B cell (primary cell): ENCODE measurements at regions not wholly inside any gene's neighbourhood (a gene's known extent, or its start where the extent isn't known, plus 50 kb on each side); places are given as distances from the start of the nearest gene placed in this dataset.

Source experiments
- ATAC-seq: fragments of 200-7000 bp; cut with Tn5 transposase; one replicate; pipeline ENCODE4 v1.10.0; 2021; ENCODE audit warnings: low read depth, mild to moderate bottlenecking, moderate number of reproducible peaks, moderate library complexity
- CTCF ChIA-PET: fragments of 350-600 bp; sonication (Branson Sonifier 250); formaldehyde crosslinking; loops from one replicate; lab custom pipeline; 2021; ENCODE audit warnings: antibody characterized with exemption, inconsistent platforms; lab: Charles Lee
- POLR2A ChIA-PET: fragments of 350-600 bp; sonication (Branson Sonifier 250); formaldehyde crosslinking; loops from one replicate; lab custom pipeline; 2021; ENCODE audit warnings: antibody characterized with exemption; lab: Charles Lee
- DNase-seq: peaks from one replicate; pipeline ENCODE4 v3.0.0; 2013
- H2AFZ ChIP-seq: 2 replicates; pipeline ENCODE4 v1.6.1; 2012; ENCODE audit warnings: mild to moderate bottlenecking, low read depth, low read length; ENCODE audit not compliant: insufficient read depth, poor library complexity, severe bottlenecking
- H3K27ac ChIP-seq, 2 donors: 1 replicate in 1 of 2; 2 replicates in 1 of 2; pipeline ENCODE4 v1.5.1; 2012 to 2013; ENCODE audit warnings: low read length in 2 of 2, mild to moderate bottlenecking in 2 of 2, moderate library complexity in 1 of 2
- H3K27me3 ChIP-seq, 4 experiments: fragments of 200-600 bp in 1 of 4; sonication (generic) in 1 of 4; replicated peaks in 1 of 4; 1 replicate in 2 of 4; 2 replicates in 2 of 4; pipeline versions ENCODE4 v1.6.1 to v1.7.0; 2013 to 2016; ENCODE audit warnings: low read length in 3 of 4, mild to moderate bottlenecking in 2 of 4, mixed read lengths in 1 of 4, moderate library complexity in 1 of 4; ENCODE audit not compliant: insufficient read depth in 4 of 4, control insufficient read depth in 3 of 4; ENCODE audit errors: control extremely low read depth in 1 of 4
- H3K36me3 ChIP-seq, 2 experiments: replicated peaks in 1 of 2; 1 replicate in 1 of 2; 2 replicates in 1 of 2; pipeline versions ENCODE4 v1.6.1 to v1.7.1; 2013; ENCODE audit warnings: low read length in 1 of 2; ENCODE audit not compliant: insufficient read depth in 2 of 2, control insufficient read depth in 1 of 2; ENCODE audit errors: control extremely low read depth in 1 of 2, extremely low read depth in 1 of 2
- H3K4me1 ChIP-seq, 2 donors: fragments of 200-600 bp in 1 of 2; sonication (generic) in 1 of 2; 1 replicate in 1 of 2; 2 replicates in 1 of 2; pipeline versions ENCODE4 v1.5.1 to v1.6.1; 2013 to 2017; ENCODE audit warnings: low read length in 2 of 2; ENCODE audit not compliant: control insufficient read depth in 2 of 2, insufficient read depth in 2 of 2
- H3K4me2 ChIP-seq: replicated peaks from 2 replicates; pipeline ENCODE3; 2012; ENCODE audit warnings: mild to moderate bottlenecking, low read depth, low read length; ENCODE audit not compliant: poor library complexity, severe bottlenecking
- H3K4me3 ChIP-seq, 5 experiments: fragments of 200-600 bp in 1 of 5; sonication (generic) in 1 of 5; 1 replicate in 3 of 5; 2 replicates in 2 of 5; pipeline versions ENCODE4 v1.5.1 to v1.7.0; 2011 to 2016; ENCODE audit warnings: low read length in 4 of 5, mild to moderate bottlenecking in 4 of 5, low read depth in 2 of 5, control low read depth in 1 of 5, moderate library complexity in 1 of 5; ENCODE audit not compliant: insufficient read depth in 1 of 5; ENCODE audit errors: control extremely low read depth in 1 of 5, extremely low read depth in 1 of 5
- H3K79me2 ChIP-seq: fragments of 200-600 bp; sonication (generic); one replicate; pipeline ENCODE4 v1.6.0; 2016; ENCODE audit warnings: low read length; ENCODE audit not compliant: control insufficient read depth, insufficient read depth
- H3K9ac ChIP-seq: fragments of 200-600 bp; sonication (generic); 2 replicates; pipeline ENCODE4 v1.6.1; 2017; ENCODE audit warnings: mild to moderate bottlenecking, low read length, moderate library complexity
- H3K9me3 ChIP-seq, 3 donors: one replicate each; pipeline versions ENCODE4 v1.6.1 to v1.7.1; 2013; ENCODE audit warnings: low read length in 2 of 3; ENCODE audit not compliant: control insufficient read depth in 2 of 3, insufficient read depth in 1 of 3; ENCODE audit errors: control extremely low read depth in 1 of 3
- H4K20me1 ChIP-seq: 2 replicates; pipeline ENCODE4 v1.6.0; 2012; ENCODE audit warnings: mild to moderate bottlenecking, low read length; ENCODE audit not compliant: insufficient read depth, control insufficient read depth, poor library complexity, severe bottlenecking
- H3K27ac Mint-ChIP-seq: one replicate; pipeline ENCODE4 v1.8.0; 2021; ENCODE audit warnings: mixed read lengths
- H3K27me3 Mint-ChIP-seq: one replicate; pipeline ENCODE4 v1.8.0; 2021; ENCODE audit warnings: mixed read lengths
- H3K4me1 Mint-ChIP-seq: one replicate; pipeline ENCODE4 v1.8.0; 2021; ENCODE audit warnings: mixed read lengths
- H3K4me3 Mint-ChIP-seq: one replicate; pipeline ENCODE4 v1.8.0; 2021; ENCODE audit warnings: mixed read lengths
- H3K9me3 Mint-ChIP-seq: one replicate; pipeline ENCODE4 v1.8.0; 2022; ENCODE audit warnings: mixed read lengths; ENCODE audit not compliant: insufficient read depth
- EZH2 ChIP-seq: IDR thresholded peaks from 2 replicates; pipeline ENCODE4 v1.6.1; 2012; ENCODE audit warnings: borderline replicate concordance, low read depth, mild to moderate bottlenecking, moderate library complexity, low read length; ENCODE audit not compliant: insufficient read depth, poor library complexity, severe bottlenecking
- WGBS: methylation state at CpG from one replicate; pipeline ENCODE4 v1.1.5; 2013; ENCODE audit warnings: missing lambda C conversion rate; ENCODE audit not compliant: insufficient coverage; 5-methylcytosine and 5-hydroxymethylcytosine counted together
- intact Hi-C: fragments of 100-400 bp; cut with micrococcal nuclease; formaldehyde crosslinking; loops from one replicate; pipeline ENCODE4 v1.10.0; 2022
- TF ChIP-seq, protein P1 (sequence below): fragments of 200-600 bp; IDR thresholded peaks from one replicate; pipeline ENCODE4 v1.8.0; 2022; ENCODE audit warnings: antibody characterized with exemption, mild to moderate bottlenecking

DNA sequence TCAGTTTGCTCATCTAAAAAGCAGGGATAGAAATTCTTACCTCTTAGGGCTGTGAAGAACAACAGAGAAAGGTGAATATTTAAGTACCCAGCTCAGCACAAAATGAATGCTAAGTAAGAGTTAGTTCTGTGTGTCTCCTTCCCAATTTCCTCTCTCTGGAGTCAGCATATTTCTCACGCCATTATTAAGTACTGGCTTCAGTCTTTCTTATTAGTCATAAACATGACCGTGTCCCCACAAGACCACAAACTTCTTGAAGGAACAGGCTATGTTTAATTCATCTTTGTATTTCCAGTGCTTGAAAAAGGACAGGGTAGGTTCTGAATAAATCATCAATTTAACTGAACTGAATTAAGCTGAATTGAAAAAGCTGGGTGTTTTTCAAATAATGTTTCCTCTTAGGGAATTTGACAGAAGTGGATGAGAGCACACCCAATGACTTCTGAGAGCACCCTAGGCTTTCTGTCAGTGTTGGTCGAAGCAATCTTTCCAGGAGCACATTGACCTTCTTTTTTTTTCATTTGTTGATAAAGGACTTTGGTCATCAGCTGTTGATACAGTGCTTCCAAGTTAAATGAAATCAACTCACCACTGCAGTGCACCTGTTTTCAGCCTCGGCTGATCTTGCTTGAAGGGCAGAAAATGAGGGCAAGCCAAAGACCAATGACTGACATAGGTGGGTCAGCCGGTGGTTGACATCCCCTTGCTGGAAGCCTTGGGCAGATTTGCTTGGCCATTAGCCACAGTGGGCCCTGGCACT is 324.6 kb downstream of the MFSD1 start:
- H3K27me3 Mint-ChIP-seq, result peaks cover 9% of the 10 kb centered on the region
- H3K36me3 ChIP-seq, result no peaks in the 10 kb centered on the region
- no peak overlapping the region for H3K4me3 ChIP-seq
- no peaks in the 10 kb centered on the region for H3K27me3 ChIP-seq
- peaks cover 0 to 3% (median 0%) of the 10 kb centered on the region in 3 donors for H3K9me3 ChIP-seq
- H3K9ac ChIP-seq, result no peak overlapping the region
- no peak overlapping the region for H3K27ac ChIP-seq
- ATAC-seq (no peak), DNase-seq (no peak)
- H3K4me1 Mint-ChIP-seq, result no peaks in the 10 kb centered on the region
- no peaks in the 10 kb centered on the region for H3K4me1 ChIP-seq
- TF ChIP-seq, protein P1, sequence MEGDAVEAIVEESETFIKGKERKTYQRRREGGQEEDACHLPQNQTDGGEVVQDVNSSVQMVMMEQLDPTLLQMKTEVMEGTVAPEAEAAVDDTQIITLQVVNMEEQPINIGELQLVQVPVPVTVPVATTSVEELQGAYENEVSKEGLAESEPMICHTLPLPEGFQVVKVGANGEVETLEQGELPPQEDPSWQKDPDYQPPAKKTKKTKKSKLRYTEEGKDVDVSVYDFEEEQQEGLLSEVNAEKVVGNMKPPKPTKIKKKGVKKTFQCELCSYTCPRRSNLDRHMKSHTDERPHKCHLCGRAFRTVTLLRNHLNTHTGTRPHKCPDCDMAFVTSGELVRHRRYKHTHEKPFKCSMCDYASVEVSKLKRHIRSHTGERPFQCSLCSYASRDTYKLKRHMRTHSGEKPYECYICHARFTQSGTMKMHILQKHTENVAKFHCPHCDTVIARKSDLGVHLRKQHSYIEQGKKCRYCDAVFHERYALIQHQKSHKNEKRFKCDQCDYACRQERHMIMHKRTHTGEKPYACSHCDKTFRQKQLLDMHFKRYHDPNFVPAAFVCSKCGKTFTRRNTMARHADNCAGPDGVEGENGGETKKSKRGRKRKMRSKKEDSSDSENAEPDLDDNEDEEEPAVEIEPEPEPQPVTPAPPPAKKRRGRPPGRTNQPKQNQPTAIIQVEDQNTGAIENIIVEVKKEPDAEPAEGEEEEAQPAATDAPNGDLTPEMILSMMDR, result no peak
- TF ChIP-seq EZH2, result no peak
- no peak overlapping the region for H3K4me3 Mint-ChIP-seq
- ChIA-PET CTCF (interaction anchor here (0.9 kb wide), 1 partner anchor 134 kb away, joined by 3 read pairs; no protein-coding TSS in a partner anchor), POLR2A (no interaction called here)
- H3K9me3 Mint-ChIP-seq, result no peaks in the 10 kb centered on the region
- no peak overlapping the region for H3K4me2 ChIP-seq
- intact Hi-C loops, result no loop called here
- 83% methylated on average over 3 of the region's 5 CpGs for WGBS
- no peak overlapping the region for H3K27ac Mint-ChIP-seq
- H2AFZ ChIP-seq, result no peak overlapping the region
- H3K79me2 ChIP-seq, result no peaks in the 10 kb centered on the region
- H4K20me1 ChIP-seq, result no peaks in the 10 kb centered on the region

GRCh38 chr3:159127021-159127392 is 325.2 kb downstream of the MFSD1 start:
- H2AFZ ChIP-seq, result no peak overlapping the region
- Mint-ChIP-seq H3K9me3 (no peaks in the 10 kb centered on the region), H3K27ac (no peak overlapping the region), H3K4me1 (no peaks in the 10 kb centered on the region), H3K27me3 (peaks cover 9% of the 10 kb centered on the region), H3K4me3 (no peak overlapping the region)
- H3K9ac ChIP-seq, result no peak overlapping the region
- intact Hi-C loops, result no loop called here
- peaks cover 0 to 3% (median 0%) of the 10 kb centered on the region in 3 donors for H3K9me3 ChIP-seq
- H3K27ac ChIP-seq, result no peak overlapping the region
- TF ChIP-seq, protein P1, result no peak
- ChIA-PET CTCF (no interaction called here), POLR2A (no interaction called here)
- H3K36me3 ChIP-seq, result no peaks in the 10 kb centered on the region
- H3K27me3 ChIP-seq, result no peaks in the 10 kb centered on the region
- H4K20me1 ChIP-seq, result no peaks in the 10 kb centered on the region
- no peaks in the 10 kb centered on the region for H3K4me1 ChIP-seq
- no peak for ATAC-seq
- no peak overlapping the region for H3K4me2 ChIP-seq
- DNase-seq, result no peak
- H3K79me2 ChIP-seq, result no peaks in the 10 kb centered on the region
- H3K4me3 ChIP-seq, result no peak overlapping the region
